ENCODE measurements at regions not wholly inside any gene's neighbourhood (a gene's known extent, or its start where the extent isn't known, plus 50 kb on each side); places are given as distances from the start of the nearest gene placed in this dataset.

DNA sequence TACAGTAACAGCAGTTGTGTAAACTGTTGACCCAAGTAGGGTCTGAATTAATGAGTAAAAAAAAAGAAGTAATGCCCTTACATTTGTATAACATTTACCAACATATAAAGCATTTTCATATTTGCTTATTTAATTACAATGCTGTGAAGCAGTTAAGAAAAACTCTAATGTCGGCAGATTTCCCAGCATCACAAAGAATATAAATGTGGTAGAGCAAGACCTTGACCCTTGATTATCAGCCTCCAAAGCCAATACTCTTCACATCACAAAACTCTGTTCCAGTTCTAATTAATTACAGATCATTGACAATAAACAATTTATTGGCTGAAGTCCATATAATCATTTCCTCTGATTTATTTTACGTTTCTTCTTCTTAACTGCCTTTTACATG is 130.2 kb downstream of the DUSP10 start:
- TF ChIP-seq, protein P1, sequence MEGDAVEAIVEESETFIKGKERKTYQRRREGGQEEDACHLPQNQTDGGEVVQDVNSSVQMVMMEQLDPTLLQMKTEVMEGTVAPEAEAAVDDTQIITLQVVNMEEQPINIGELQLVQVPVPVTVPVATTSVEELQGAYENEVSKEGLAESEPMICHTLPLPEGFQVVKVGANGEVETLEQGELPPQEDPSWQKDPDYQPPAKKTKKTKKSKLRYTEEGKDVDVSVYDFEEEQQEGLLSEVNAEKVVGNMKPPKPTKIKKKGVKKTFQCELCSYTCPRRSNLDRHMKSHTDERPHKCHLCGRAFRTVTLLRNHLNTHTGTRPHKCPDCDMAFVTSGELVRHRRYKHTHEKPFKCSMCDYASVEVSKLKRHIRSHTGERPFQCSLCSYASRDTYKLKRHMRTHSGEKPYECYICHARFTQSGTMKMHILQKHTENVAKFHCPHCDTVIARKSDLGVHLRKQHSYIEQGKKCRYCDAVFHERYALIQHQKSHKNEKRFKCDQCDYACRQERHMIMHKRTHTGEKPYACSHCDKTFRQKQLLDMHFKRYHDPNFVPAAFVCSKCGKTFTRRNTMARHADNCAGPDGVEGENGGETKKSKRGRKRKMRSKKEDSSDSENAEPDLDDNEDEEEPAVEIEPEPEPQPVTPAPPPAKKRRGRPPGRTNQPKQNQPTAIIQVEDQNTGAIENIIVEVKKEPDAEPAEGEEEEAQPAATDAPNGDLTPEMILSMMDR (IDR thresholded peaks at IDR 0.05 in 4 of 5, conservative IDR thresholded peaks at IDR 0.05 in 1 of 5) = no peak
- no peak for TF ChIP-seq POLR2A (IDR thresholded peaks at IDR 0.05)
